GM21360 (cell line): ENCODE measurements at regions not wholly inside any gene's neighbourhood (a gene's known extent, or its start where the extent isn't known, plus 50 kb on each side); places are given as distances from the start of the nearest gene placed in this dataset.
"Not testable (repeated sequence)": the region's sequence is repeated elsewhere in the genome, so short reads cannot be mapped to it uniquely, and the experiment has no call there.

Source experiments
- ATAC-seq: cut with Tn5 transposase; IDR thresholded peaks from one replicate; pipeline ENCODE4 v1.9.1; 2021; ENCODE audit warnings: mild to moderate bottlenecking, moderate library complexity; ENCODE audit not compliant: unreplicated experiment

DNA sequence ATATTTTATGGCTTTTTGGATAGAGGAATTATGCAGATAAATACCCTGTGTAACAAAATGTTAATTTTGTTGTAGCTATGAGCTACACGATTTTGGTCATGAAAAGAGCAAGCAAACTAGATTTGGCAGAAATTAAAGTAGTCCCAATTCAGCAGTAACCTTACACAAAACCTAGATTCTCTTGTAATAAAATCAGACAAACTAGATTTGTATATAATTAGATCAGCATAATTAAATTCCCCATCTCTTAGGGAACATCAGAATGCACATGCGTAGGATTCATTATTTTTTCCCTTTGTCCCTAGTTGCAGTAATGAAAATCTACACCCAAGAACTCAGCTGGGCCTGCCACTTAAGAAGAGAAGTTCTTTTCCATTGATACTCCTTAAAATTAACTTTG lies 1879.2 kb upstream of the CDH9 start:
- ATAC-seq = no peak

DNA sequence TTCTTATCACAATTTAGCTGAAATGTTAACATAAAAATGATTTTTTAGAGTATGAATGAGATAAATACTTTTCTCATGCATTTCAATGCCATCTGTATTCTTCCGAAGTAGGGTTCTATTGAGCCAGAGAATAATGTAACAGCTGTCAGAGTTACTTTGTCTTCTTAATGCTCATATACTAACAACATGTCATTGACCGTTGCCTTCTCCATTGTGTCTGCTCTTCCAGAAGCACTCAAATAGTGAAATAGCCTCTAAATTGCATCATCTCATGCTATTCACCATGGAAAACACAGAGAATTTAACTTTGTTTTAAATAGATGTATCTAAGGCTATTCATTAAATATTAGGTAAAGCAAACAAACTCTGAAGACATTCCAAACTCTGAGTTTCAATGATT lies 1875.9 kb upstream of the CDH9 start:
- ATAC-seq = no peak

DNA sequence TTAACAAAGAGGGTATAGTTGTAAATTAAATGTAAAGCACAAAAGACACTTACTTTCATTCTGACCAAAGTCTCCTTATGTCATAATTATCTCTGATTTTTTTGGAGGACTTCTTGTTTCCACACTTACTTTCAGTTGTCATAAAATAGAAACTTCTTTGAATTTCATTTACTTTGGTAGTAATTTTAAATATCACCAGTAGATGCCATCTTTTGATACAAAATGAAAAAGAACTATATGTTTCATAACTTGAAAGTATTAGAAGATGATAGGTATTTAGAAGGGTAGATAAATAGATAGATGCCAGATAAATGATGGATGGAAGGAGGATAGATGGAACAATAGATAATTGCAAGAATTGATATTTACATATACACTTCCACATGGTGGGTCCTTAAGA lies 1865.3 kb upstream of the CDH9 start:
- no peak for ATAC-seq

DNA sequence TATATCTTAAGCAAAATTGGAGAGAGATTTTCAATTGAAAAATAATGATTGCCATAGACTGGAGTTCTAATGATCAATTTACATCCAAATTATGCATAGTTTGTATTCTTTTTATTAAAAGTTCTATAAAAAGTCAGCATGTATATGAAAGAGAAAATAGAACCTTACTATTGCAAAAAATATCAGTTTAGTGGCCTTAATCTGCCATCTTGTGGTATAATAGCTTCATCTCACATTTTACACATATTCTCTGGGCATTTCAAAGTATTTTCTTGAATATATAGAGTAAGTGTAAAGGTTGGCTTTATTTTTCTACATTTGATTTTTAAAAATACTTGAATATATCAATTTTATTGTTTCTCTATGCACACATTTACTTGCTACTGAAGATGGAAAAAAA lies 1858.6 kb upstream of the CDH9 start:
- ATAC-seq = no peak

DNA sequence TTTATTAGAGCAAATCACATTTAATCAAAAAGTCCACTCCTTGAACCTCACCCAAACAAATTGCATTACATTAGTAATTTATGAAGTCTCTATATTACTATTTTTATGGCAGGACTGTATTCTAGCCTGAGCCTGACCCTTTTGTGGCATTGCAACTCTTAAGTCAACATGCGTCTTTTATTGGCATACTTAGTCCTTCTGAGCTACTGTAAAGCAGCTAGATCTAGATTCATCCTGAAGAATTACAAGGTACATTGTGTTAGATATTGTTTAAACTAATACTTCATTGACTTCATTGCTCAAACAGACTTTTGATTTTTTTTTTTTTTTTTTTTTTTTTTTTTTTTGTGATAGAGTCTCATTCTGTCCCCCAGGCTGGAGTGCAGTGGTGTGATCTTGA lies 1842.5 kb upstream of the CDH9 start:
- no peak for ATAC-seq

DNA sequence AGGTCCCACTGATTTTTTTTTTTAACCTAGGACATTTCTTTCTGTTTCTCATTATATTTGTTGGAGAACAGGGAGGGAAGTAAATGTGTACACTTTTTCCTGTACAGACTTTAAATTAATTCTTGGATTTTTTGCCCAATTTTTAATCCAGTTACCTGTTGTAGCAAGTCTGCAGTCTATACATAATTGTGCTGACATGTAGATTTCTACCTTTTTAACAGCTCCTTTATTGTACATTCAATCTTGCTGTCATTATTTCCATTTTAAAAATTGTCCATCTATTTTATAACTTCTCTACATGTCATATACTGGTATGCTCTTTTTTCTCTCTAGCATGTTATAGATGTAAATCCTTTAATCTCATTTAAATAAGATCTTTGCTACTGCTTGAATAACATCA lies 1838.7 kb upstream of the CDH9 start:
- ATAC-seq = no peak

DNA sequence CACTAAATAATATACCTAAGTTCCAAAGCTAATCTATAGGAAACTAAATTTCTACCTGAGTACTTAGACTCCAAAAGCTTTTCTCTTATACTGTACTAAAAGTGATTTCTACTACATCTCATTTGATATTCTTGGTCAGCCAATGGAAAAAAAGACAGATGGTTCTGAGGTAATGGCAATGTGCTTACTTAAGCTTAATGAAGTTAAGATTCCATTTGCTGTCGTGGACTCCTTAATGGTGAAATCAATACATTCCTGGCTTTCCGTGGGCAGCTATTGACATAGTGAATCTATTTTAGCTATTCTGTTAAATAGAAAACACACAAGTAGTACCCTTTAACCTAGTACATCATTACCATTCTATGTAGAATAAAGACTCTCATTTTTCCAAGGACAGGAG lies 1825.6 kb upstream of the CDH9 start:
- ATAC-seq = no peak

DNA sequence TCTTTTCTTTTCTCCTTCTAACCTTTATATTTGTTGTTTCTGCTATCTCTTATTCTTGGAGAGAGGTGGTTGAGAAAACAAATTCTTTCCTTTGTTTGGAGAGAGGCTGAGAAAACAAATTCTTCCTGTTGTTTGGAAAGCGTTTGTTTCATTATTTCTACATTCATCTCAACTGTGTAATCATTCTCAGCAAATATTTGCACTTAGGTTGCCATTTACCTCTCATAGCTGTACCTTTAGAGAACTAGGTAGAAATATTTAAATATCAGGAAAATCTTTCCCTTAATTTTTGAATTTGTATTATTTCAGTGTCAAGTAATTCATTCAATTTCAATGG lies 1824.4 kb upstream of the CDH9 start:
- no peak for ATAC-seq

DNA sequence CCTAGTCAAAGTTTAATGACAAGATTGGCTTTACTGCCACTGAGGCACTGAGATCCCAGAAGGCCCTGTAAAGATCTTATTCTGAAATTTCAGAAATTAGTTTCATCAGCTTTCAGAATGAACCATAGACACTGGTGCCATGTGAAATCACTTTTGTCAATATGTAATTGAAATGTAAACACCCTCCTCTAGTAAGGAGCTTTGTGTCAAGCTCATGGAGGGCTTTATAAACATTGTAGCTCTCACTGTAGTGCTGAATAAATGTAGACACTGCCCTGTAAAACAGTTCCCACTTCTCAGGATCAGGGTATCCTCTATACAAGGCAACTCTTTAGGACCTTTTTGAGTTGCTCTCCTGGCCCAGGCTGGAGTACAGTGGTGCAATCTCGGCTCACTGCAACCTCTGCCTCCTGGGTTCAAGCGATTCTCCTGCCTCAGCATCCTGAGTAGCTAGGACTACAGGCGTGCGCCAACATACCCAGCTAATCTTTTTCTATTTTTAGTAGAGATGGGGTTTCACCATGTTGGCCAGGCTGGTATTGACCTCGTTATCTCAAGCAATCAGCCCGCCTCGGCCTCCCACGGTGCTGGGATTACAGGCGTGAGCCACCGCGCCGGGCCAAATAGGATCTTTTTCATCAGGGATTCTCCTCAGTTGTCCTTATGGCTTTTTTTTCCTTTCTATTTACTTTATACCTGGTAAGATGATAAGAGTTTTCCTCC lies 1823.9 kb upstream of the CDH9 start:
- ATAC-seq = no peak

DNA sequence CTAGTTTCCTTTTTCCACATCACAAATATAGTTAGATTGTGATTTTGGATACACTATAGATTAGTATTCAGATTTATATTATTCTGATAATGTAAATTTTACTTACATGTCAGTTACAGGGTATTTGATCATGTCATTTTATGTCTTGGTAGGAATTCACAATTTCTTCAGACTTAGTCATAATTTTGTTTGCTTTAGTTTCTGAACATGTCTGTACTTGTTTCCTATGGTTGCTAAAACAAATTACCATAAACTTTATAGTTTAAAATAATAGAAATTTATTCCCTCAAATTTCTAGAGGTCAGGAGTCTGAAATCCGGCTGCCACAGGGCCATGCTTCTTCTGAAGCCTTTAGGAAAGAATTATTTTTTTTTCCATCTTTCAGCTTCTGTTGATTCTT lies 1817.2 kb upstream of the CDH9 start:
- ATAC-seq = no peak

DNA sequence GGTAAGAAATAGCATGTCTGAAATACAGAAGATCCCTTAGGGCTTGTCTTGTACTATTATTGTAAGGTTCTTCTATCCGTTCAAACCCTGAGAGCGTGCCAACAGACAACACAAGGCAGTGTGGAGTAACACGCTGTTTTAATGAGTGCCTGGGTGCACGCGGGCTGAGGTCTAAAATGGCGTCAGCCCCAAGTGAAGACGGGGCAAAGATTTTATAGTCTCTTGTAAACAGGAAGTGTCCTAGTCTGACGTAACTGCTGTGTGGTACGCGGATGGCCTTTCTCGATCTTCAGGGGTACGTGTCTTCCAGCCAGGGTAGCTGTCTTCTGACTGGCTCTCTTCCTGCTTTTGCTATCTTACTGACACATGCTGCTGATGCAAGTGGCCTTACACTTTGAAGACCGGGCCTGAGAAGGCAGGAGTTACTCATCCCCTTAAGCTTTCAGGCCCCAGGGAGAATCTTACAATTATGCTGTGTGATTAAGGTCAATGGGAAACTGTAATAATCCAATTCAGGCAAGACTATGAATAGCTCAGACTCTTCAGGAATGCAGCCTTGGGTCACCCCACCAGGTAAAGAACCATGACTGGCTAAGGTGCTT lies 1812.0 kb upstream of the CDH9 start:
- no peak for ATAC-seq

DNA sequence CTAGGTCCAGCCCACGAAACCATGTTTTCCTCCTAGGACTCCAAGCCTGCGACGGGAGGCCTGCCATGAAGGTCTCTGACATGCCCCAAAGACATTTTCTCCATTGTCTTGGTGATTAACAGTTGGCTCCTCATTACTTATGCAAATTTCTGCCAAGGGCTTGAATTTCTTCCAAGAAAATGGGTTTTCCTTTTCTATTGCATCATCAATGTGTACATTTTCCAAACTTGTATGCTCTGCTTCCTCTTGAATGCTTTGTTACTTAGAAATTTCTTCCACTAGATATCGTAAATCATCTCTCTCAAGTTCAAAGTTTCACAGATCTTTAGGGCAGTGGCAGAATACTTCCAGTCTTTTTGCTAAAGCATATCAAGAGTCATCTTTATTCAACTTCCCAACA lies 1792.7 kb upstream of the CDH9 start:
- no peak for ATAC-seq

DNA sequence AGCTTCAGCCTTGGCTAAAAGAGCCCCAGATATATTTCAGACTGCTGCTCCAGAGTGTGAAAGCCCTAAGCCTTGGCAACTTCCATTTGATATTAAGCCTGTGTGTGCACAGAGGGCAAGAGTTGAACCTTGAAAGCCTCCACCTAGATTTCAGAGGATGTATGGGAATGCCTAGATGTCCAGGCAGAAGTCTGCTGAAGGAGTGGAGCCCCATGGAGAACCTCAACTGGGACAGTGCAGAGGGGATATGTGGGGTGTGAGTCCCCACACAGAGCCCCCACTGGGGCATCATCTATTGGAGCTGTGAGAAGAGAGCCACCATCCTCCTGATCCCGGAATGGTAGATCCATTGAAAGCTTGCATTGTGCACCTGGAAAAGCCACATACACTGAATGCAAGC lies 1784.8 kb upstream of the CDH9 start:
- no peak for ATAC-seq

DNA sequence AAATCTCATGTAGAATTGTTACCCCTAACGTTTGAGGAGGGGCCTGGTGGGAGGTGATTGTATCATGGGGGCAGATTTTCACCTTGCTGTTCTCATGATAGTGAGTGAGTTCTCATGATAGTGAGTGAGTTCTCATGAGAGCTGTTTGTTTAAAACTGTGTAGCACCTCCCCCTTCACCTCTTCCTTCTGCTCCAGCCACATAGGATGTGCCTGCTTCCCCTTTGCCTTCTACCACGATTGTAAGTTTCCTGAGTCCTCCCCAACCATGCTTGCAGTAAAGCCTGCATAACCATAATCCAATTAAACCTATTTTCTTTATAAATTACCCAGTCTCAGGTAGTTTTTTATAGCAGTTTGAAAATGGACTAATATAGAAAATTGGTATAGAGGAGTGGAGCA lies 1783.7 kb upstream of the CDH9 start:
- no peak for ATAC-seq

DNA sequence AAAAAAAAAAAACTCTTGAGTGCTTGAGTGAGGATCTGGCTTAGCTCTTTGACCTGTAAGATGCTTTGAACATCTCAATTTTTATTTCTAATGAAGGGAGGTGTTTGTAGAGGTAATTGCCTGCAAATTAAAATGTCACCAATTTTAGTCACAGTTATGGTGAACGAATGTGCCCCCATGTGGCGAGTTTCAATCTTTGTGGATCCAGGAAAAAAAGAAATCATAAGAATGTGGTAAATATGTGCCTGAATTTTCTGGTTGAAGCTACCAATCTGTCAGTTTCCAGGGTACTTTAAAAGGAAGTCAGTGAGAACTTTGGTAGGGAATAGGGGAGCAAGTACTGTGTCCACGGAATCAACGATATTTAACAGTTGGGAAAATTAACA lies 1772.4 kb upstream of the CDH9 start:
- no peak for ATAC-seq

DNA sequence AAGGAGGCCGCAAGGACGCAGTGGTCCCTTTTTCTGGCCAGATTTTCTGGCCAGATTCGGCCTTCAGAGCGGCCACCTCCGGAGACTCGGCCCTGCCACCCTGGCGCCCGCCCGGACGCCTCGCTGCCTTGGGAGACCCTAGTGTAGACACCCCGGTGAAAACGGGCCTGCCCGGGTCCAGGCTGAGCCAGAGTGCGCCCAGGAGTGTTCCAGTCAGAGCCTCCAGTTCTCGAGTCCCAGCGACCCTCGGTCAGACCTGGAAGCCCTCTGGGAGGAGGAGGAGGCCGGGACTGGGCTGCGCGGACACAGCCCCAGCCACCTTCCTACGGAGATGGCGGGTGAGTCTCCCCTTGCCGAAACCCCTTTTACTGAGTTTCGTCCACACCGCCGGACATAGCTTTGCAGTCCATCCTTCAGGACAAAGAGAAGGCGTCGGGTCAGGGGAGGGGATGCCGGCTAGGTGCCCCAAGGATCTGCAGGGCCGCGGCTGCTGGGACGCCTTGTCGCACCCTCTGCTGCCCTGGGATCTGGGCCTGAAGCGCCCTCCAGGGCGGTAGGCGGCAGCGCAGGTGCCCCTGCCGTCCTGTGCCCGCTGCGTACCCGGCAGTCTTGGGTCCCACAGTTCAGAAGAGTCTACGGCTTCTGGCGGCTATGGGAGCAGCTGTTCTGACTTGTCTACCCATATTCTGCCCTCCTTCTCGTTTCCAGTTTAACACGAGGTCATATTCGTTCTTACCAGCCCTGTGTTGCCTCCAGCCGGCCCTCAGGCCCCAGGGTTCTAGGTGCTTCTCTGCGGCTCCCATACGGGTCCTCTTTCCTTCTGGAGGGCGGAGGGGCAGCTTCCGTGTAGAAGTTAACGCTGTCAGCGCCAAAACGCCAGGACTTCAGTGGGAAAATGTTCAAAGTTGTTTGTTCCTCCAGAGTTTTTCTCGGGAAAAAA lies 1771.7 kb upstream of the CDH9 start:
- no peak for ATAC-seq

DNA sequence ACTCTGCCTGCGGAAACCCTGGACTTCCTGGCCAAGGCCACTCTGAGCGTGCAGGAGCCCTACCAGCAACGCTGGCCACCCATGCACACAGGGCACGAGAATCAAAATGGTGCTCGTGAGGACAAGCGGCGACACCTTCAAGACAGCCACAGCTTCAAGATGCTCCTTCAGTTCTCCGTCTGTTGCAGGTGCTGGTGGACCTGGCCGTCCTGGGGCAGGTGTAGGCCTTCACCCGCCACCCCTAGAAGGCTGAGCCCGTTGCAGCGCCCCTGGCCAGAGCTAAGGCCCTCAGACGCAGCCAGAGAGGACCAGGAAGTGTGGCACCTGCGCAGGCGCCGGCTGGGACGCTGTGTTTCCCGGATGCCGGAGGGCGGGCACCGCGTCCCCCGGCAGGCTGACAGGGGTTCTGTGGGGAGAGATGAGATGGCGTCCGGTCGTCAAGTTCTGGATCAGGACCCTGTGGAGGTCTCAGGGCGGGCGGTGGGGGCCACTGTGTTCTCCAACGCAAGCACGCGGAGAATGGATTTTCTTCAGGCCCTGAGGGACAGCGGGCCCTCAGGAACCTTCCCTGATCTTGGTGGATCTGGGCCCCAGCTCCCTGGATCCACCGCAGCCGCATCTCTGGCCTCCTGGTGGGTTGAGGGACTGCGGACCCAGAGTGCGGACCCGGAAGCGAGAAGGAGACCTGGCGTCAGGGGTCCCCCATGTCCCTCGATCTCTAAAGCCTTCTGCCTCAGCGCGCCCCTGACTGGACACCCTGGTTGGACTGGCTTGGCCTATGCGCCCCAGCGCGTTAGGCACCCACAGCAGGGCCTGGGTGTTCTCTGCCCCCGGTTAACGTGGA lies 1770.8 kb upstream of the CDH9 start:
- ATAC-seq = no peak

DNA sequence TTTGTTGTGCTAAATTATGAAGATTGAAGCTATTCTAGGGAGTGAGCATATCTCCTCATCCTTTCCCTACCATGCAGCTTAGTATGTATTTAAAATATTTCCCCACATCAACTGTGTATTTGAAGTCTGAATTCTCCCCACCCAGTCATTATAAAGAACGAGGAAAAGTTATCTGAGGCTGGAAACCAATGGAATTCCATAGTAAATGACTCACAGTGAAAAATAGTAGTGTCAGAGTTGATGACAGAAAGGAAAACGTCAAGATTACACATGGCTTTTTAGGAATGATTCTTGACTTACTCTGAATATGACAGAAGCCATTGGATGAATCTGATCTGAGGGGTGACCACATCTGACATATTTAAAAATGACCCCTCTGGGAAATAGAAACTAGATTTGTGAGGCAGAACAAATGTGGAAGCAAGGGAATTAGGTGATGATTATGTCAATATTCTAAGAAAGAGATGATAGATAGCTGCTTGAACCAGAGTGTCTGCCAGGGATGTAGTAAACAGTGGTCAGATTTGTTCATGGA lies 1768.9 kb upstream of the CDH9 start:
- no peak for ATAC-seq

DNA sequence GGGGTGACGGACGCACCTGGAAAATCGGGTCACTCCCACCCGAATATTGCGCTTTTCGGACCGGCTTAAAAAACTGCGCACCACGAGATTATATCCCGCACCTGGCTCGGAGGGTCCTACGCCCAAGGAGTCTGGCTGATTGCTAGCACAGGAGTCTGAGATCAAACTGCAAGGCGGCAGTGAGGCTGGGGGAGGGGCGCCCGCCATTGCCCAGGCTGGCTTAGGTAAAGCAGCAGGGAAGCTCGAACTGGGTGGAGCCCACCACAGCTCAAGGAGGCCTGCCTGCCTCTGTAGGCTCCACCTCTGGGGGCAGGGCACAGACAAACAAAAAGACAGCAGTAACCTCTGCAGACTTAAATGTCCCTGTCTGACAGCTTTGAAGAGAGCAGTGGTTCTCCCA lies 1760.6 kb upstream of the CDH9 start:
- not testable (repeated sequence) for ATAC-seq

DNA sequence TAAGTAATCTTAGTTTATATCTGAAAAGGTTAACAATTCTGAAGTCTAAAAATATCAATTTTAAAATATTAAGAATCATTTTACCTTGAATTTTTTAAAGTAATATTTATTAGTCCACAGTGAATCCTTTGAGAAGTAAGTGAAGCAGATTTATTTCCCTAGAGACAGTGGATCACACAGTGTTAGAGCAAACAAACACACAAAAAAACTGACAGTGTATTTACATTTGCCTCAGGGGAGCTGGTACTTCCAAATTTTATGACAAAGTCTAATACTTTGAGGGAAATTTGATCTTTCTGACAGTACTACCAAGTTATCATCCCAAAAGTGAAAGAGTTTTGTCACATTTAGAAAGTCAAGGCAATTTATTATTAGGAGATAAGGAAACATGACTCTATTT lies 1750.6 kb upstream of the CDH9 start:
- ATAC-seq = no peak

DNA sequence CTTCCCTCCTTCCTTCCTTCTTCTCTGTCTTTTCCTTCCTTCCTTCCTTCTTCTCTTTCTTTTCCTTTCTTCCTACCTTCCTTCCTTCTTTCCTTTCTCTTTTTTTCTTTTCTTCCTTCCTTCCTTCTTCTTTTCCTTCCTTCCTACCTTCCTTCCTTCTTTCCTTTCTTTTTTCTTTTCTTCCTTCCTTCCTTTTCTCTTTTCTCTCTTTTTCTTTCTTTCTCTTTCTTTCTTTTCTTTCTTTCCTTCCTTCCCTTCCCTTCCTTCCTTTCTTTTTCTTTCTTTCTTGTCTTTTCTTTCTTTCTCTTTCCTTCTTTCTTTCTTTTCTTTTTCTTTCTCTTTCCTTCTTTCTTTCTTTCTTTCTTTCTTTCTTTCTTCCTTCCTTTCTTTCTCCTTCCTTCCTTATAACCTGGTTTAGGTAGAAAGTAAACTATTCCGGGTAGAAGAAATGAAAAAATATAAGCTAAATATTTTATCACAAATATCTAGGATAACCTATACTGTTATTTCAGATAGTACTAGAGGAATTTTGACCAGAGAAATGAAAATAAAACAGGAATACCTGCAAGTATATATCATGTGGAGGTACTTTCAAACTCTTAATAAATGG lies 1741.8 kb upstream of the CDH9 start:
- ATAC-seq = no peak
